GM18909 (cell line): ENCODE measurements at regions not wholly inside any gene's neighbourhood (a gene's known extent, or its start where the extent isn't known, plus 50 kb on each side); places are given as distances from the start of the nearest gene placed in this dataset.

Source experiments
- ATAC-seq: cut with Tn5 transposase; IDR thresholded peaks from one replicate; pipeline ENCODE4 v1.9.1; 2021; ENCODE audit warnings: mild to moderate bottlenecking; ENCODE audit not compliant: unreplicated experiment, poor library complexity

DNA sequence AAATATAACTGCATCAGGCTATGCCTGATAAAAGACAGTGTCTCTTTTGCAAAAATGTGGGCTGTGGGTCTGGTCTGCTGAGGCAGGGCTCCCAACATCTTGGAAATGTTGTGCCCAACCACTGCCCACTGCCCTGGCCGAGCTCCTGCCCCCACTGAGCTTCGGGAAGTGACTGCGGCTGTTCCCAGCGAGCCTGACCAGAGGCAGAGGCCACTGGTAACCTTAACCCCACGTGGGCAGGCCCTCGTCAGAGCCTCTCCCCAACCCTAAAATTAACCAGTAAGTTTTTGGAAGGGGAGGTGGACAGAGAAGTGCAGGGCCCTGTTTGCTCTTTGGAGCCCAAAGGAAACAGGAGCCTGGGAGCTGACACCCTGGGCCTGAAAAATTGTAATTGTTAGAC is 225.9 kb downstream of the MAFB start:
- no peak for ATAC-seq

DNA sequence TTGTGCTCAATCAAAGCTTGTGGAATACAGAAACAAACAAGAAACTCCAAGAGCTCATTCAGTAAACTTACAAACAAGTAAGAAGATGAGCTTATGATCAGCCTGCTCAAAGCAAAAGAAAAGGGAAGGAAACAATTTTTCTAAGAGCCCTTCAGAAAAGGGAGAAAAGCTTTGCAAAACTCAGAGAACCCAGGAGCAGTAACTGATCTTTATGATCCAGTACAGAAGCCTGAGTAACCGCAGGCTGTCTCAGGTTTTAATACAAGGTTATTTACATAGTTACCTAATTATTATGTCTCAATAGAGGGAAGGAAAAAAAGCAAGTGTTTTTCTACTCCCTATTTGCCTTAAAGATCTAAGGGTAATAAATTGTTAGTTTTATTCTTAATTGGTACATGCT is 226.5 kb downstream of the MAFB start:
- ATAC-seq: no peak

DNA sequence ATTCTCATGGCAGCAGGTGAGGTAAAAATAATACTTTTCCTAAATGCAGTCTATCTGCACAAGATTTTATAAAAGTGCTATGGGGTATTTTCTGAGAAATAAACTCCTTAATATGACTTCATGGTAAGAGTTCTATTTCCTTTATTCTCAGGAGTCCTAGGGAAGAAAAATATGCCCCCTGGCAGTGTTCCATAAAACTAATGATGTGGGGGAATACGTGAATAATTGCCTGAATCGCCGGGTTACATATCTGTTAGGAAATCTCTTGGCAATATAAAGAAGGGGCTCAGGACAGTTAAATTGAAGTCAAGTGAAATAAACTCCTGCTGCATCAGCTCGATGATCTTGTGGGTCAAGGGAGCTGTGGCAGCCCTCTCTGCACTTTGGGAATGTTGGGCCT is 229.7 kb downstream of the MAFB start:
- ATAC-seq: no peak

DNA sequence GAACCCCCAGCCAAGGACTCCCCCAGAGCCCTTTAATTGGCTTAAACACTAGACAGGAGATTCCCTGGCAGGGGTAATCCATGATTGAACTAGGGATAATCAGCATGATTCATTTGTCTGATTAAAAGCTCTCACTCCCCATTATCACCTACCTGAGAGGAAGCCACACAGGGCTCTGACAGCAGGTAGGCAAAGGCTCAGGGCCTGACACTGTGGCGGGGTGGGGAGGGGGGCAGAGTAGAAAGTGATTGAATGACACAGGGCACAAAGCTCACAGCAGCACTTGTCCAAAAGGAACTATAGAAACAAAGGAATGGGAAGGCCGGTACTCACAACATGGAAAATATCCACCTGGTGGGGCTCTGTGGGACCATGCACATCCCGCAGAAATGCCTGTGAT is 231.6 kb downstream of the MAFB start:
- no peak for ATAC-seq

DNA sequence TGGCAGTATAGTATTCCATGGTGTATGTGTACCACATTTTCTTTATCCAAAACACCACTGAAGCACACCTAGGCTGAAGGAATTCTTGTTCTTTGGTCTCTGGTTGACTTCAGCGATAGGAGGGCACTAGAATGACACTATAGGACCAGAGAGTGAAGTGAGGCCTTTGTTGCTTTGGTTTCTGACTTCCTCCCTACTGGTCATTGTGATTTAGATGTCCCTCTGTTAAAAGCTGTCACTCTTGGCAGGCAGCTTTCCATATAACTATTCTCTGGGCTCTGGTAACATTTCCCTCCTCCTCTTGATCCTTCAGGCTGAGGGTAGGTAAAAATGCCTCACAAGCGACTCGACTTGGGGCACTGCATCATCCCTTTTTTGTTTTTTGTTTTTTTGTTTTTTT is 236.3 kb downstream of the MAFB start:
- no peak for ATAC-seq

DNA sequence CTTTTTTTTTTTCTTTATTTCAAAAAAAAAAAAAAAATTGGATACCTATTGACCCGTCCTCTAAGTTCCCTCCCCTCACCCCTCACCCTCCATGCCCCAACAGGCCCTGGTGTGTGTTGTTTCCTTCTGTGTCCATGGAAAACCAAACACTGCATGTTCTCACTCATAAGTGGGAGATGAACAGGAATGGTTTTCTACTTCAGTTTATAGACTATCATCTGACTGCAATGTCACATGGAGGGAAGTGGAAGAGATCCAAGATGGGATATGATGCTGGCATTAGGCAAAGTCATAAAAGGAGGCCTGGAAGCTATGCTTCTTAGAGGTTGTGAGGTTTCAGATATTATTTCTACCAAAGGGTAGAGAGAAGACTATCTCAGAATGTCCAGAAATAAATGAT is 237.5 kb downstream of the MAFB start:
- no peak for ATAC-seq

DNA sequence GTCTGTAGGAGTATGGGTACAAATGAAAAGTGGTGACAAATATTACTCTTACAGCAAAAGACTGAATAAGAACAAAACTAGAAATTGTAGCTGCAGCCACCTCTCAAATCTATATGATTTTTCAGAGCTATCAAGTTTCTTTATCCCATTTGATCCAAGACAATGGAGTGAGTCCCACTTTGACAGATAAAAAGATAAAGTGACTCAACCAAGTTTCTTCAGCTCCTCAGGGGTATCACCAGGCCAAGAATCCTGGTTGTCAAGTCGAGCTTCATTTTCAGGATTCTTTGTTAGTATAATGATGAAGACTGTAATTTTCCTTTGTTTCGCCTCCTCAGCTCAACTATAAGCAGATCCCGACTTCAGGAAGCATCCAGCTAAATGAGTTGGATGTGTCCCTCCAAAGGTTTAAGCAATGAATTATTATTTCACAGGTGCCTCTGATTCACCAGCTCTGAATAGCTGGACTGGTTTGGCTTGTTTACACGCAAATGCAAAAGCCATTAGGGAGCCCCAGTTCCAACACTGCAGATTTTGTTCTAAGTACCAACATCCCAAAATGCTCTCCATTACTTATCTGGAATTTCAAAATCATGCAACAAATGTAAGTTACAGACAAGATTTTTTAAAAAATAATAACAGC is 238.9 kb downstream of the MAFB start:
- ATAC-seq: no peak

DNA sequence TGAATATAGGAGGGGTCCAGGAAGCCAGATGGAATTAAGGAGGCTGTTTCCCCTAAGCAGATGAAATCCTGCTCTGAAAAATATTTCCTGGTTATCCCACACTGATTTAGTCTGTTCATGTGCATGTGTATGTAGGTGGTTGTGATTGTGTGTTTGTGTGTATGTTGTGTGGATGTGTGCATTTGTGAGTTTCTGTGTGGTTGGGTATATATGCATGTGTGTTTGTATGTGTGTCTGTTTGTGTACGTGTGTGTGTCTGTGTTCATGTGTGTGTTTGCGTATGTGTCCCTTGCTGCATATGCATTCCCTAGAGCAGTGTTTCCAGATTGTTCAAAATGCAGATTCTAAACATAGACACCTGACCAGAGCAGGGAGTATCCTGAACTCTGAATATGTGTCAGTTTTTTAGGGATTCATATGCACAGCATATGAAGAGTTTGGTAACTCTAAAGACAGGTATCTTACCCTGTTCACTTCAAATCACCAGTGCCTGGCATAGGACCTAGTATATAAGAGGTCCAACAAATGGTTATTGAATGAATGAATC is 239.8 kb downstream of the MAFB start:
- ATAC-seq: no peak

DNA sequence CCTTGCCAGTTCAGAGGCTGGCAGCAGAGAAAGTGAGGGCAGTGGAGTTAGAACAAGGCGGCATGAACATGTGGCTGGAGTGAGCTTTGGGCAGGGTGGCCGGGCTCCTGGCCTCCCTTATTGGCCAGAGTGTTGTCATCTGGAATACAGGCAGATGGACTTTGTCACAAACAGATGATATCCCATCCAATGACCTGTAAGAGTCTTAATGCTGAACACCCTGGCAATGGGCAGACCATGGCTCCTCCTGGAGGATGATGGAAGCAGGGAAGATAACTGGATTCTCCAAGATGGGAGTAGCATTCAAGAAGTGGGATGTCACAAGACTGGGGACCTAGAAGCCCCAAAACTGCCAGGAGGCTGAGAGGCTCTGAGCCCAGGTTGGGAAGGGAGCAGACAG is 242.1 kb downstream of the MAFB start:
- ATAC-seq: no peak

DNA sequence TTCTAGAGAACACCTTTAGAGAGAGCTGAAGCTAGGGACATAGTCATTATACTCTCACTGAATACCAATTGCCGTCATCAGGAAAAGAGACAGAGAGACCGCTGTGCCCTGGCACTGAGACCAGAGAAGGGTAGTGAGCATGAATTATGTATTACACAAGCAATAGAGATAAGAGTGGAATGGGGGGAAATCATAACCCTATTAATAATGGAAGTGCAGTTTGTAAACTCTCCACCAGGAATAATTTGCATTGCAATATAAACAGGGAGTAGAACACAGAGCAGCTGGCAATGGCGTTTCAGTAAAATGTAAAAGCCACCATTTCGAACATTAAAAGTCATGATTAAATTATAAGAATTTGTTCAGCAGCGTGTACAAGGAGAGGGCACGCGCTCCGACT is 244.5 kb downstream of the MAFB start:
- no peak for ATAC-seq

DNA sequence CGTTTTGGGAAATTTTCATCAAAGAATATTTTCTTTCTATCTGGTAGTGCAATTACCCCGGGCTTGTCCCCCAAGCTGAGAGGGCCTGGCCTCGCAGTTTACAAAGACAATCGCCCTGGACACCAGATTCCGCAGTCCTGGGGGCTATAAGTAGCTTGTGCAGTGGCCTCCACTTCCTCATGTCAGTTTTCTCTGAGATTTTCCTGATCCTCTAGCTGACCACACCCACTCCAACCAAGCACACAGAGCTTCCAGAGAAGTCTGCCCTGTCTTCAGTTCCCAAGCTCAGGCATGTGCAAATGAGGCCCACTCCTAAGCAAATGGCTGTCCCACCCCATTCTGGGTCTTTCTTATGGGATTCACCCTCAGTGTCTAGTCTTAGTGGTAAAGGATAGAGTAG is 245.3 kb downstream of the MAFB start:
- no peak for ATAC-seq

DNA sequence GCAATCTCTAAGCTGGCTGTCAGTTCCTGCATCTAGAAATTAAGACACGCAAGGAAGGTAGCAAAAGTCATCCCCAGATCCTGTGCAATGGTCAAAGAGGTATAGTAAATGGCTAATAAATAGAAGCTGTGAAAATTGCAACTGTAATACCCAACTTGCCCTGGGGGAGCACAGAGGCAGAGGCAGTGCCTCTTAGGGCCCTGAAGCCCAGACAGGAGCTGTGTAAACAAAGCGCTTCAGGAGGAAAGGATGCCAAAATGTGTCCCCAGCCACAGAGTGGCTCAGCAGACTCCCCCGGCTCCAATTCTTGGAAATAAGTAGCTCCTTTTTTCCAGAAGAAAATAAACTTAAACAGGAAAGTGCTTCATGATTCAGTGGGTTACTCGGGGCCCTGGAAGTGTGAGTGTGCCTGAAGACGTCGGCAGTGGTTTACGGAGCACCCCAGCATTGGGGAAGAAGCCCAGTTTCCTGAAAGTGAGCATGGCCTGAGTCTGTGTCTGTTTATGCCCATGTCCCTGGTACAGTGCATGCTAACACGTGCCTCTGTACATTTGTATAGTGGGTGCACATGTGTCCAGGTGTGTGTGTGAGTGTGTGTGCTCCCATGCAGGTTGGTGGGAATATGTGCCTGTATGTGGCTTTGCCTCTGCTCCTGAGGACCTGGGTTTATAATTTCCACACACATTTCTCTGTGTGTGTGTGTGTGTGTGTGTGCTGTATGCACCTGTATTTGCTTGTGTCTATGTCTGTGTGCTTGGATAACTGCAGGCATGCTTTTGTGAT is 246.7 kb downstream of the MAFB start:
- ATAC-seq: no peak

DNA sequence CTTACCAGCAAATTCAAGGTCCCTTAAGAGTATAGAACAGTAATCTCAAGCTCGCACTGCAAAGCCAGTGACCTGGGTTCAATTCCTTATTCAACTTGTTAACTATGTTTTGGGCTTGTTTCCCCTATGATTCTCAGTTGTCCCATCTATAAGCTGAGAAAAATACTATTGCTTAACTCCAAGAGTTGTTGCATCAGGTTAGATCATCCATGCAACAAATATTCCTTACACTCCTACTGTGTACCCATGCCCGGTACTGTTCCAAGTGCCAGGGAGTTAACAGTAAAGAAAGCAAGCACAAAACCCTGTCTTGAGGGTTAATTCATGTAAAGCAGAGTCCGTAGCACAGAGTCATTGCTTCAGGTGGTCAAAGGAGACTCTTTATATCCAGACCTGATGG is 247.3 kb downstream of the MAFB start:
- no peak for ATAC-seq

DNA sequence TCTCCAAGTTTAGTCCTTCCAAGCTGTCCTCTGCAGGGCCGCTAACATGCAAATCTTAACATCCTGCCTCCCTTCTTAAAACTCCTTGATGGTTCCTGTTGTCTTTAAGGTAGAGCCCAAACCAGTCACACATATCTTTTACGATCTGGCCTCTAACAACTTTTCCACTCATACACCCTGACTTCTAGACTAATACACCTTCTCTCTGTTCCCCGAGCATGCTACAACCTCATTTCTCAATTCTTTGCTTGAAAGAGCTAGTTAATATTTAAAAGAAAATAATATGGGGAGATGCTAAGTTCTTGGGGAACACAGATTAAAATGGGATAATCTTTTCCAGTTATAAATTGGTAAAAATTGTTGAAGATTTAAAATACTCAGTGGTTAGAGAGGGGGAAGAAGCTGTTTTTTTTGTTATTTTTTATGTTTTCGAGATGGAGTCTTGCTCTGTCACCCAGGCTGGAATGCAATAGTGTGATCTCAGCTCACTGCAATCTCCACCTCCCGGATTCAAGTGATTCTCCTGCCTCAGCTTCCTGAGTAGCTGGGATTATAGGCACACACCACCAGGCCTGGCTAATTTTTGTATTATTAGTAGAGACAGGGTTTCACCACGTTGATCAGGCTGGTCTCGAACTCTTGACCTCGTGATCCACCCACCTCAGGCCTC is 250.7 kb downstream of the MAFB start:
- ATAC-seq: no peak

DNA sequence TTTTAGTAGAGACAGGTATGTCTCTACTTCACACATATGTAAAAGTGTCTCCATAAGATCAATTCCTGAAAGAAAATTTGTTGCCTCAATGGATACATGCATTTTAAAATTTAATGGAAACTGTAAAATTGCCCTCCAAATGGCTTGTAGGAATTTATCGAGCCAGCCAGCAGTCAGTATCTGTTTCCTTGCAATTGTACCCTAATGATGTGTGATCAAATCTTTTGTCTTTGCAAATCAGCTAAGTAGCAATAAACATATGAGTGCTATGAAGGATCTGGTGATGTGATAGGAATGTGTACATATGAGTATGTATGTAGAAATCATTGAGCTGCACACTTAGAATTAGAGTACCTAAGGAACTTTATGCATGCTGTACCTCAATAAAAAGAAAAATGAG is 253.0 kb downstream of the MAFB start:
- ATAC-seq: no peak

DNA sequence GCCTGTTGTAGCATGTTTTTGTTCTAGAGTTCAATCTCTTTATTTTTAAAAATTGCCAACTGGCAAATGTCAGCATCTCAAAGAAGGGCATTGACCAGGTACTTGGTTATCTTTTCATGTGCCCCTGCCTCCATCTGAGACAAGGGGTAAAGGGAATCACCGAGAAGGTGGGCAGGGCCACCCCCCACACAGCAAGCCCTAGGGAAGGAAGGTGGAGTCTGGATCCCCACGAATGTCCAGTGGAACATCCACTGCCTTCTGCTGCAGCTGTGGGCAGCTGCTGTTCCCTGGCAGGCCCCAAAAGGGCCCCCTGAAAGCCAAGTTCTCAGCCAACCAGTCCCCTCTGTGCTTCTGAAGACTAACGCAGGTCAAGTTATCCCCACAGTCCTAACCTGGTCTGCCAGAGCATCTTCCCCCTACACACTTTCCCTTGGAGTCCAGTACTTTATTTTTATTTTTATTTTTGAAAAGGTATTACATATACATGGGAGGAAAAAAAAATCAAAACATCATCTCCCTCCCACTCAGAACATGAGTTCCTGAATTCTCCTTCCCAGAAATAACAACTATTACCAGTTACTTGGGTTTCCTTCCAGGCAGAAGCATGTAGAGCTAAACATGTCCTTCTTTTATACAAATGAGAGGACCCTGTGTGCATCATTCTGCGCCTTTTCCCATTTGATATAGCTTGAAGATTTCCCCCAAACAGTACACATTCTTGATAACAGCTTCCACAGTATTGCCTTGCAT is 253.7 kb downstream of the MAFB start:
- ATAC-seq: no peak

DNA sequence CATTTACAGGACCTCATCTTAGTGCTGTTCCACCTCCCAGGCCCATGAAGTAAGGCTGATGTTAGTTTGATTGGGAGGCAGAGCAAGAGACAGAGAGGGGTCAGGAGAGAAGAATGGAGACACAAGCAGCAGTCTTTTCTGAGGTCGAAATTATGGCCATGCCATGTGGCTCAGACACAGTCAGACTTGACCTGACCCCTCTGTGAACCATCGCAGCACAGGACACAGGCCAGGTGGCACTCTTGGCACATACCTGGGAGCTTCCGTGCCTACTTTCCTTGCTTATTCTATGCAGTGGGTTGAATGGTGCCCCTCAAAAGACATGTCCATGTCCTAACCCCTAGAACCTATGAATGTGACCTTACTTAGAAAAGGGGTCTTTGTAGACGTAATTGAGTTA is 254.9 kb downstream of the MAFB start:
- no peak for ATAC-seq

DNA sequence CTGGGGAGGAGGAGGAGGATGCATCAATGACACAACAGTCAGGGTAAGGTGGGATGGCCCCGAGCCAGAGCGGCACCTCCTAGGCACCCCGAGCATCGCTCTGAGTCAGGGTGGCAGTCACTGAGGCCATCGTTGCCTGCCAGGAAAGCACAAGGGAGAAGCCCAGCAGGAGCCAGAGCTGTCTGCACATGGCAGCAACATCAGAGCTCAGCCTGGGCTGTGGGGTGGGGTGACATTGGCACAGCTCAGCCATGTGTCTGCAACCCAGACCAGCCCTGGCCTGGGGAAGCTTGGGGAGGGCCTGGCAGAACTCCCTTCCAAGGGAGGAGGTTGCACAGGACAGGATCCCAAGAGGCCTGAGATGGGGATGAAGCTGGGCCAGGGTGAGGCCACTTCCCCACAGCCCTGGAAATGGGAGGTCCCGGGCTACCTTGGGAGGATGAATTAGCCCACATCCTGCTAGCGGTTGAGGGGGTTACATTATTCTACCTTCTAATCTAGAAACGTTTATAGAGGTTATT is 255.6 kb downstream of the MAFB start:
- no peak for ATAC-seq

DNA sequence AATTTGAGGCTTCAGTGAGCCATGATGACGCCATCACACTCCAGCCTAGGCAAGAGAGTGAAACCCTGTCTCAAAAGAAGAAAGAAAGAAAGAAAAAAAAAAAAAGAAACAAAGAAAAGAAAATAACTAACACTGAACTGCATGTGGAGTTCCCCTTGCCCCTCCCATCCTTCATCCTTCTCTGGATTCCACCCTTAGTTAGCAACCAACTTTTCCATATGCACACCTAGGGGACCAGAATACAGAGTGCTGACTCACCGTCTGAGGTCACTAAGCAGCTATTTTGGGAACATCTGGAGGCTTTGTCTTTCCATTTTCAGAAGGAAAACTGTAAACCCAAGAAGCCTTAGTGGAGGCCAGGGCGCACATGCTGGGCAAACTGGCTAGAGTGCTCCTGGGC is 257.4 kb downstream of the MAFB start:
- ATAC-seq: no peak

DNA sequence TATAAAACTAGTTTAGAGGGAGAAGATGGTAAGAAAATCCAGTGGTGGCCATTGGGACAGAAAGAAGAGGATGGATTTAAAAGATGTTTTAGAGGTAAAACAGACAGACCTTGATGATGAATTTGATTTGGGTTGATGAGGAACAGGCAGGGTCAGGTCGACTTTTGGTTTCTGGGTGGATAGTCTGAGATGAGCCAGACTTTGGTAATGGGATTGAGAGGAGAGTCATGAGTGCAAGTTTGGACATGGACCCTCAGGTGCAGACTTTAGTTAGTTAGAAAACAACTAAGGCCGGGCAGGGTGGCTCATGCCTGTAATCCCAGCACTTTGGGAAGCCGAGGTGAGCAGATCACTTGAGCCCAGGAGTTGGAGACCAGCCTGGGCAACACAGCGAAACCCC is 257.9 kb downstream of the MAFB start:
- ATAC-seq: no peak

DNA sequence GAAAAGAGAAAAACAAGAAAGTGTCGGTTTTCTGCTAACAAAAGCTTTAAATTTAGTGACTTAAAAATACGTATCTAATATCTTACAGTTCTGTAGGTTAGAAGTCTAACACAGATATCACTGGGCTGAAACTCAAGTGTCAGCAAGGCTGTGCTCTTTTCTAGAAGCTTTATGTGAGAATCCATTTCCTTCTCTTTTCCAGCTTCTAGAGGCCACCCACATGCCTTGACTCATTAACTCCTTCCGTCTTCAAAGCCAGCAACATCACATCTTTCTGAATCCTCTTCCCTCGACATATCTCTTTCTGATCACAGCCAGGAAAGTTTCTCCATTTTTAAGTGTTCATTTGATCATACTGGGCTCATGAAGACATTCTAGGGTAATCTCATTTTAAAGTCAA is 262.0 kb downstream of the MAFB start:
- ATAC-seq: no peak
